ENCODE measurements at regions not wholly inside any gene's neighbourhood (a gene's known extent, or its start where the extent isn't known, plus 50 kb on each side); places are given as distances from the start of the nearest gene placed in this dataset.

DNA sequence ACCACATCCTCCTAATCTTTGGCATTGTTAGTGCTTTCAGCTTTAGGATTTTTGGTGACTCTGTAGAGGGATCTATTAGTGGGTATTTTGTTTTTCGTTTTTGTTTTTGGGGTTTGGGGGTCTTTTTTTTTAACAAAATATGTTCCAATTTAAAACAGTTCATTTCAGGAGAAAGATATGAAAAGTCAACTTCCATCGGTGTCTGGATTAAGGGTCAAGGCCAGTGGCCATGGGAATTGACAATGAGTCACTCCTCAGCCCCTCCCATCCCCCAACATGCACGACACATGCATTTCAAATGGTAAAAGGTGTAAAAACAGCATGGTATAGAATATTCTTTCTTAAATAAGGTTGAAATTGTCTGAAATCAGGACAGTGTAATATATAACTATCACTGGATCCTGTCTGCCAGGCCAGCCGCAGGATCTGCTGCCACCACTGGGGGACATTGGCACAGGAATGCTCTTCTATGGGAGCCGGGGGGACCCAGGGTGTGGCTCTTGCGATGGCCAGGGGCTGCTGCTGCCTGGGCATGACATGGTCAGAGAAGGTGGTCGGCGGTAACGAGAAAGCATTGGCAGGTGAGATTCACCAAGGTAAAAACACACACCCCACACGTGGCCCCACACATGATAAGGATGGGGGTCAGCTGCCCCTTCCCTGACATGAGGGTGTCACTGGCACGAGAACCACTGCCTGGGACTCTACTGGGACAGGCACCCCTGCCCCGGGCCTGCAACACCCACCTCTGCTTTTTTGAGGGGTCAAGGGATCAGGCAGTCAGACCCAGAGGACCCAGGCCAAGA lies 126.2 kb upstream of the KCTD7 start:
- ATAC-seq (no peak), DNase-seq (ENCODE audit: low read depth, low spot score) (no peak), FAIRE-seq (no peak)
- H3K4me3 ChIP-seq, result no peak overlapping the region
- H3K4me2 ChIP-seq (ENCODE audit: control insufficient read depth, insufficient read depth), result no peak overlapping the region
- no peak overlapping the region for H3K27ac ChIP-seq (ENCODE audit: control insufficient read depth, insufficient read depth)
- H2AFZ ChIP-seq (ENCODE audit: control insufficient read depth, low read depth, low read length), result no peak overlapping the region
- CTCF ChIA-PET, result no interaction called here
- no peaks in the 10 kb centered on the region; a peak in 2 of 4 replicates for H3K27me3 ChIP-seq (replicated peaks in 1 of 2; ENCODE audit: control insufficient read depth in 2 of 2, insufficient read depth in 2 of 2, low read length in 1 of 2)
- POLR2A ChIA-PET, result no interaction called here
- no peaks in the 10 kb centered on the region for H4K20me1 ChIP-seq (ENCODE audit: control insufficient read depth, insufficient read depth)
- no peaks in the 10 kb centered on the region for H3K36me3 ChIP-seq (ENCODE audit: control insufficient read depth in 2 of 2, insufficient read depth in 2 of 2, low read length in 1 of 2)
- in situ Hi-C loops (cut with MboI), result no loop called here
- intact Hi-C loops (cut with micrococcal nuclease; ENCODE audit: unreplicated experiment), result no loop called here
- no peak overlapping the region for H3K9ac ChIP-seq (ENCODE audit: control insufficient read depth, insufficient read depth, low read length)
- H3K9me3 ChIP-seq (replicated peaks; ENCODE audit: control insufficient read depth, insufficient read depth, low read length), result no peaks in the 10 kb centered on the region; the same call in 2 of the 3 replicates
- BruUV-seq (replicated peaks), result no TSS peak
- H3K79me2 ChIP-seq (ENCODE audit: control insufficient read depth, insufficient read depth, low read length), result no peaks in the 10 kb centered on the region
- H3K4me1 ChIP-seq (ENCODE audit: control insufficient read depth, insufficient read depth, low read length), result no peaks in the 10 kb centered on the region
- SMC1A ChIA-PET (ENCODE audit: uncharacterized antibody, unreplicated experiment), result no interaction called here
- 79% methylated on average over 12 of the region's 12 CpGs for WGBS (ENCODE audit: insufficient coverage, insufficient replicate concordance, low lambda C conversion rate, missing lambda C conversion rate)
- RAD21 ChIA-PET (ENCODE audit: unreplicated experiment), result no interaction called here
- TF ChIP-seq BHLHE40 (IDR thresholded peaks at IDR 0.05; ENCODE audit: borderline replicate concordance in 1 of 2, low read depth in 2 of 2, low read length in 1 of 2) (no peak), STAT3 (IDR thresholded peaks at IDR 0.05; ENCODE audit: low read depth, low read length) (no peak), SMAD1 (IDR thresholded peaks at IDR 0.05; ENCODE audit: low read depth, partially characterized antibody) (no peak), HDAC2 (IDR thresholded peaks at IDR 0.05) (no peak), TAF1 (IDR thresholded peaks at IDR 0.05; ENCODE audit: borderline replicate concordance, low read depth, low read length) (no peak), SREBF1 (IDR thresholded peaks at IDR 0.05; ENCODE audit: low read length) (no peak), ZNF274 (IDR thresholded peaks at IDR 0.05; ENCODE audit: insufficient read depth, insufficient read length) (no peak), SIX5 (IDR thresholded peaks at IDR 0.05; ENCODE audit: low read depth, low read length, severe bottlenecking) (no peak), FOXK2 (IDR thresholded peaks at IDR 0.05) (no peak), EED (IDR thresholded peaks at IDR 0.05; ENCODE audit: low read depth) (no peak), SRF (IDR thresholded peaks at IDR 0.05; ENCODE audit: low read depth in 2 of 2, low read length in 2 of 2) (no peak), WRNIP1 (IDR thresholded peaks at IDR 0.05; ENCODE audit: borderline replicate concordance, low read depth, low read length) (no peak)
- TF ChIP-seq, protein P1, sequence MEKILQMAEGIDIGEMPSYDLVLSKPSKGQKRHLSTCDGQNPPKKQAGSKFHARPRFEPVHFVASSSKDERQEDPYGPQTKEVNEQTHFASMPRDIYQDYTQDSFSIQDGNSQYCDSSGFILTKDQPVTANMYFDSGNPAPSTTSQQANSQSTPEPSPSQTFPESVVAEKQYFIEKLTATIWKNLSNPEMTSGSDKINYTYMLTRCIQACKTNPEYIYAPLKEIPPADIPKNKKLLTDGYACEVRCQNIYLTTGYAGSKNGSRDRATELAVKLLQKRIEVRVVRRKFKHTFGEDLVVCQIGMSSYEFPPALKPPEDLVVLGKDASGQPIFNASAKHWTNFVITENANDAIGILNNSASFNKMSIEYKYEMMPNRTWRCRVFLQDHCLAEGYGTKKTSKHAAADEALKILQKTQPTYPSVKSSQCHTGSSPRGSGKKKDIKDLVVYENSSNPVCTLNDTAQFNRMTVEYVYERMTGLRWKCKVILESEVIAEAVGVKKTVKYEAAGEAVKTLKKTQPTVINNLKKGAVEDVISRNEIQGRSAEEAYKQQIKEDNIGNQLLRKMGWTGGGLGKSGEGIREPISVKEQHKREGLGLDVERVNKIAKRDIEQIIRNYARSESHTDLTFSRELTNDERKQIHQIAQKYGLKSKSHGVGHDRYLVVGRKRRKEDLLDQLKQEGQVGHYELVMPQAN (conservative IDR thresholded peaks at IDR 0.05), result no peak
- TF ChIP-seq, protein P2, sequence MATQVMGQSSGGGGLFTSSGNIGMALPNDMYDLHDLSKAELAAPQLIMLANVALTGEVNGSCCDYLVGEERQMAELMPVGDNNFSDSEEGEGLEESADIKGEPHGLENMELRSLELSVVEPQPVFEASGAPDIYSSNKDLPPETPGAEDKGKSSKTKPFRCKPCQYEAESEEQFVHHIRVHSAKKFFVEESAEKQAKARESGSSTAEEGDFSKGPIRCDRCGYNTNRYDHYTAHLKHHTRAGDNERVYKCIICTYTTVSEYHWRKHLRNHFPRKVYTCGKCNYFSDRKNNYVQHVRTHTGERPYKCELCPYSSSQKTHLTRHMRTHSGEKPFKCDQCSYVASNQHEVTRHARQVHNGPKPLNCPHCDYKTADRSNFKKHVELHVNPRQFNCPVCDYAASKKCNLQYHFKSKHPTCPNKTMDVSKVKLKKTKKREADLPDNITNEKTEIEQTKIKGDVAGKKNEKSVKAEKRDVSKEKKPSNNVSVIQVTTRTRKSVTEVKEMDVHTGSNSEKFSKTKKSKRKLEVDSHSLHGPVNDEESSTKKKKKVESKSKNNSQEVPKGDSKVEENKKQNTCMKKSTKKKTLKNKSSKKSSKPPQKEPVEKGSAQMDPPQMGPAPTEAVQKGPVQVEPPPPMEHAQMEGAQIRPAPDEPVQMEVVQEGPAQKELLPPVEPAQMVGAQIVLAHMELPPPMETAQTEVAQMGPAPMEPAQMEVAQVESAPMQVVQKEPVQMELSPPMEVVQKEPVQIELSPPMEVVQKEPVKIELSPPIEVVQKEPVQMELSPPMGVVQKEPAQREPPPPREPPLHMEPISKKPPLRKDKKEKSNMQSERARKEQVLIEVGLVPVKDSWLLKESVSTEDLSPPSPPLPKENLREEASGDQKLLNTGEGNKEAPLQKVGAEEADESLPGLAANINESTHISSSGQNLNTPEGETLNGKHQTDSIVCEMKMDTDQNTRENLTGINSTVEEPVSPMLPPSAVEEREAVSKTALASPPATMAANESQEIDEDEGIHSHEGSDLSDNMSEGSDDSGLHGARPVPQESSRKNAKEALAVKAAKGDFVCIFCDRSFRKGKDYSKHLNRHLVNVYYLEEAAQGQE (IDR thresholded peaks at IDR 0.05; ENCODE audit: low read depth, low read length), result no peak
- TF ChIP-seq, protein P3, sequence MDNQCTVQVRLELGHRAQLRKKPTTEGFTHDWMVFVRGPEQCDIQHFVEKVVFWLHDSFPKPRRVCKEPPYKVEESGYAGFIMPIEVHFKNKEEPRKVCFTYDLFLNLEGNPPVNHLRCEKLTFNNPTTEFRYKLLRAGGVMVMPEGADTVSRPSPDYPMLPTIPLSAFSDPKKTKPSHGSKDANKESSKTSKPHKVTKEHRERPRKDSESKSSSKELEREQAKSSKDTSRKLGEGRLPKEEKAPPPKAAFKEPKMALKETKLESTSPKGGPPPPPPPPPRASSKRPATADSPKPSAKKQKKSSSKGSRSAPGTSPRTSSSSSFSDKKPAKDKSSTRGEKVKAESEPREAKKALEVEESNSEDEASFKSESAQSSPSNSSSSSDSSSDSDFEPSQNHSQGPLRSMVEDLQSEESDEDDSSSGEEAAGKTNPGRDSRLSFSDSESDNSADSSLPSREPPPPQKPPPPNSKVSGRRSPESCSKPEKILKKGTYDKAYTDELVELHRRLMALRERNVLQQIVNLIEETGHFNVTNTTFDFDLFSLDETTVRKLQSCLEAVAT (IDR thresholded peaks at IDR 0.05), result no peak
- TF ChIP-seq, protein P4, sequence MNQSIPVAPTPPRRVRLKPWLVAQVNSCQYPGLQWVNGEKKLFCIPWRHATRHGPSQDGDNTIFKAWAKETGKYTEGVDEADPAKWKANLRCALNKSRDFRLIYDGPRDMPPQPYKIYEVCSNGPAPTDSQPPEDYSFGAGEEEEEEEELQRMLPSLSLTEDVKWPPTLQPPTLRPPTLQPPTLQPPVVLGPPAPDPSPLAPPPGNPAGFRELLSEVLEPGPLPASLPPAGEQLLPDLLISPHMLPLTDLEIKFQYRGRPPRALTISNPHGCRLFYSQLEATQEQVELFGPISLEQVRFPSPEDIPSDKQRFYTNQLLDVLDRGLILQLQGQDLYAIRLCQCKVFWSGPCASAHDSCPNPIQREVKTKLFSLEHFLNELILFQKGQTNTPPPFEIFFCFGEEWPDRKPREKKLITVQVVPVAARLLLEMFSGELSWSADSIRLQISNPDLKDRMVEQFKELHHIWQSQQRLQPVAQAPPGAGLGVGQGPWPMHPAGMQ (IDR thresholded peaks at IDR 0.05; ENCODE audit: borderline replicate concordance), result no peak

Data from GM12878 (cell line).